NT2/D1 (cell line): ENCODE measurements at regions not wholly inside any gene's neighbourhood (a gene's known extent, or its start where the extent isn't known, plus 50 kb on each side); places are given as distances from the start of the nearest gene placed in this dataset.

Experiments used
- SUZ12 ChIP-seq: IDR thresholded peaks from 2 replicates; pipeline ENCODE4 v1.6.1; 2011; ENCODE audit not compliant: insufficient read length, insufficient read depth; ENCODE audit errors: extremely low read depth
- YY1 ChIP-seq: IDR thresholded peaks from 2 replicates; pipeline ENCODE4 v1.6.1; 2011; ENCODE audit not compliant: insufficient read length, insufficient read depth
- ZNF274 ChIP-seq: IDR thresholded peaks from 2 replicates; pipeline ENCODE4 v1.6.1; 2011; ENCODE audit warnings: mild to moderate bottlenecking, low read depth, low read length

DNA sequence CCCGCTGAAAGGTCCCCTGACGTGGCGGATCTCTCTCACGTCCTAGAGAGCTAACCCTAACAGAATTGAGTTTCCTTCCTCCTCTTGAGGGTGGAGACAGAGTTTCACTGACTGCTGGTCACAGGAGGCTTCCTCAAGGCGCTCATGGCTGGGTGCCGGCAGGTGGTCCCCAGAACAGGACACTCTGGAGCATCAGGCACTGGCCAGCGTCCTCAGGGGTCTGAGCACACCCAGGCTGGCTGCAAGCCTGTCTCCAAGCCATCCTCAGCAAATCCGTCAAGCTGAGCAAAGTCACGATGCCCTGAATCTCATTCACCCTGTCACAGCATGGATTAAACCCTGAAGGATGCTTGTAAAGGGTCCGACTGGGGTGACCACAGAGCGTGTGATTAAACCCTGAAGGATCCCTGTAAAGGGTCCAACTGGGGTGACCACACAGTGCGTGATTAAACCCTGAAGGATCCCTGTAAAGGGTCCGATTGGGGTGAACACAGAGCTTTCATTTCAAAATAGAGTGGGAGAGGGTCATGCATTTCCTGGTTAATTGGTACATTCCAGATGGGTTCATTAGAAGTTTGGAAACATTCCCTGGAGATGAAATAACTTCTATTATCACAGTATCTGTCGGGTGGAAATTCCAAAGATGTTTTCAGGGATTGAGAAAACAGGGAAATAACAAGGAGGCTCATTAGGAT, 473.0 kb downstream of the BRD1 start:
- no peak for TF ChIP-seq YY1
- no peak for TF ChIP-seq SUZ12
- TF ChIP-seq ZNF274, result no peak
